ENCODE measurements at regions not wholly inside any gene's neighbourhood (a gene's known extent, or its start where the extent isn't known, plus 50 kb on each side); places are given as distances from the start of the nearest gene placed in this dataset.

- no peak for TF ChIP-seq TAF1 (conservative IDR thresholded peaks at IDR 0.05)
- TF ChIP-seq HNF4G (IDR thresholded peaks at IDR 0.05), result no peak
- no peak for TF ChIP-seq GABPA (IDR thresholded peaks at IDR 0.05 in 1 of 2, conservative IDR thresholded peaks at IDR 0.05 in 1 of 2)
- no peak for TF ChIP-seq FOXA1 (IDR thresholded peaks at IDR 0.05)
Measured at GRCh38 chr4:165654556-165654955, 218.5 kb upstream of the TLL1 start (continued).

DNA sequence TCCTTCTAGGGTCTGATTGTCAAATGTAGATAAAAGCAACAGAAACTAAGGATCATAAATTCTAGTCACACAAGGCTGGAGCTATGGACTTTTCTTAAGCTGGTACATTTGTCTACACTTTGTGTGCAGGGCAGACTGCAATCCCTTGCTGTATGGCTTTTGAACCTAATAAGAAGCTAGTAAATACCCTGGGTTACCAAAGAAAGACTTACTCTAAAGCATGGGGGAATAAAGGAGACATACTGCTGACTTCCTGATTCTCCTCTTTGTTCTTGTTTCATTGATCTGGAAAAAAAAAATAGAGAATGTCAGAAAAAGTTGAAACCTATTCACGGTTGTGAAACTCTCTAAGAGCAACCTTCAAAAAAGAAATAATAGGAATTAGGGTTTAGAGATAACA, 216.6 kb upstream of the TLL1 start:
- no peaks in the 10 kb centered on the region for H3K36me3 ChIP-seq (ENCODE audit: control insufficient read depth in 4 of 4, insufficient read depth in 3 of 4, low read depth in 1 of 4, low read length in 3 of 4)
- TF ChIP-seq ATF3 (IDR thresholded peaks at IDR 0.05), result no peak
- no peak for TF ChIP-seq FOXA1 (IDR thresholded peaks at IDR 0.05)
- TF ChIP-seq, protein P1, sequence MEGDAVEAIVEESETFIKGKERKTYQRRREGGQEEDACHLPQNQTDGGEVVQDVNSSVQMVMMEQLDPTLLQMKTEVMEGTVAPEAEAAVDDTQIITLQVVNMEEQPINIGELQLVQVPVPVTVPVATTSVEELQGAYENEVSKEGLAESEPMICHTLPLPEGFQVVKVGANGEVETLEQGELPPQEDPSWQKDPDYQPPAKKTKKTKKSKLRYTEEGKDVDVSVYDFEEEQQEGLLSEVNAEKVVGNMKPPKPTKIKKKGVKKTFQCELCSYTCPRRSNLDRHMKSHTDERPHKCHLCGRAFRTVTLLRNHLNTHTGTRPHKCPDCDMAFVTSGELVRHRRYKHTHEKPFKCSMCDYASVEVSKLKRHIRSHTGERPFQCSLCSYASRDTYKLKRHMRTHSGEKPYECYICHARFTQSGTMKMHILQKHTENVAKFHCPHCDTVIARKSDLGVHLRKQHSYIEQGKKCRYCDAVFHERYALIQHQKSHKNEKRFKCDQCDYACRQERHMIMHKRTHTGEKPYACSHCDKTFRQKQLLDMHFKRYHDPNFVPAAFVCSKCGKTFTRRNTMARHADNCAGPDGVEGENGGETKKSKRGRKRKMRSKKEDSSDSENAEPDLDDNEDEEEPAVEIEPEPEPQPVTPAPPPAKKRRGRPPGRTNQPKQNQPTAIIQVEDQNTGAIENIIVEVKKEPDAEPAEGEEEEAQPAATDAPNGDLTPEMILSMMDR (IDR thresholded peaks at IDR 0.05; ENCODE audit: low read depth, low read length, missing input control), result no peak
- WGBS, result 37% methylated on average over 1 of the region's 1 CpG
- peaks cover 0 to 3% (median 0%) of the 10 kb centered on the region in 4 donors for H3K27me3 ChIP-seq (ENCODE audit: control insufficient read depth in 4 of 4, insufficient read depth in 4 of 4, low read length in 3 of 4)
- H3K9ac ChIP-seq (ENCODE audit: low read depth in 1 of 2, low read length in 2 of 2), result no peak overlapping the region
- H3K4me1 ChIP-seq (ENCODE audit: control insufficient read depth in 4 of 4, insufficient read depth in 4 of 4, low read length in 3 of 4), result peaks cover 0 to 5% (median 0%) of the 10 kb centered on the region in 4 donors
- no peak overlapping the region for H3K27ac ChIP-seq (ENCODE audit: low read depth in 1 of 2, low read length in 2 of 2)
- no peak overlapping the region for H3K4me3 ChIP-seq (ENCODE audit: low read depth in 1 of 3, low read length in 3 of 3)
- DNase-seq (ENCODE audit: low spot score), result no peak
- no peaks in the 10 kb centered on the region for H3K9me3 ChIP-seq (ENCODE audit: control insufficient read depth in 4 of 4, low read length in 3 of 4)

- Histone ChIP-seq H3K4me1 (ENCODE audit: control insufficient read depth in 4 of 4, insufficient read depth in 4 of 4, low read length in 3 of 4) (peaks cover 0 to 5% (median 0%) of the 10 kb centered on the region in 4 donors), H3K9me3 (ENCODE audit: control insufficient read depth in 4 of 4, low read length in 3 of 4) (no peaks in the 10 kb centered on the region), H3K36me3 (ENCODE audit: control insufficient read depth in 4 of 4, insufficient read depth in 3 of 4, low read depth in 1 of 4, low read length in 3 of 4) (no peaks in the 10 kb centered on the region), H3K9ac (ENCODE audit: low read depth in 1 of 2, low read length in 2 of 2) (no peak overlapping the region), H3K4me3 (ENCODE audit: low read depth in 1 of 3, low read length in 3 of 3) (no peak overlapping the region), H3K27ac (ENCODE audit: low read depth in 1 of 2, low read length in 2 of 2) (no peak overlapping the region), H3K27me3 (ENCODE audit: control insufficient read depth in 4 of 4, insufficient read depth in 4 of 4, low read length in 3 of 4) (peaks cover 0 to 3% (median 0%) of the 10 kb centered on the region in 4 donors)
- DNase-seq (ENCODE audit: low spot score), result no peak
- TF ChIP-seq SP1 (IDR thresholded peaks at IDR 0.05), result no peak
- TF ChIP-seq GABPA (IDR thresholded peaks at IDR 0.05 in 1 of 2, conservative IDR thresholded peaks at IDR 0.05 in 1 of 2), result no peak
- TF ChIP-seq ATF3 (IDR thresholded peaks at IDR 0.05), result no peak
- TF ChIP-seq, protein P2, sequence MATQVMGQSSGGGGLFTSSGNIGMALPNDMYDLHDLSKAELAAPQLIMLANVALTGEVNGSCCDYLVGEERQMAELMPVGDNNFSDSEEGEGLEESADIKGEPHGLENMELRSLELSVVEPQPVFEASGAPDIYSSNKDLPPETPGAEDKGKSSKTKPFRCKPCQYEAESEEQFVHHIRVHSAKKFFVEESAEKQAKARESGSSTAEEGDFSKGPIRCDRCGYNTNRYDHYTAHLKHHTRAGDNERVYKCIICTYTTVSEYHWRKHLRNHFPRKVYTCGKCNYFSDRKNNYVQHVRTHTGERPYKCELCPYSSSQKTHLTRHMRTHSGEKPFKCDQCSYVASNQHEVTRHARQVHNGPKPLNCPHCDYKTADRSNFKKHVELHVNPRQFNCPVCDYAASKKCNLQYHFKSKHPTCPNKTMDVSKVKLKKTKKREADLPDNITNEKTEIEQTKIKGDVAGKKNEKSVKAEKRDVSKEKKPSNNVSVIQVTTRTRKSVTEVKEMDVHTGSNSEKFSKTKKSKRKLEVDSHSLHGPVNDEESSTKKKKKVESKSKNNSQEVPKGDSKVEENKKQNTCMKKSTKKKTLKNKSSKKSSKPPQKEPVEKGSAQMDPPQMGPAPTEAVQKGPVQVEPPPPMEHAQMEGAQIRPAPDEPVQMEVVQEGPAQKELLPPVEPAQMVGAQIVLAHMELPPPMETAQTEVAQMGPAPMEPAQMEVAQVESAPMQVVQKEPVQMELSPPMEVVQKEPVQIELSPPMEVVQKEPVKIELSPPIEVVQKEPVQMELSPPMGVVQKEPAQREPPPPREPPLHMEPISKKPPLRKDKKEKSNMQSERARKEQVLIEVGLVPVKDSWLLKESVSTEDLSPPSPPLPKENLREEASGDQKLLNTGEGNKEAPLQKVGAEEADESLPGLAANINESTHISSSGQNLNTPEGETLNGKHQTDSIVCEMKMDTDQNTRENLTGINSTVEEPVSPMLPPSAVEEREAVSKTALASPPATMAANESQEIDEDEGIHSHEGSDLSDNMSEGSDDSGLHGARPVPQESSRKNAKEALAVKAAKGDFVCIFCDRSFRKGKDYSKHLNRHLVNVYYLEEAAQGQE (IDR thresholded peaks at IDR 0.05), result no peak
- no peak for TF ChIP-seq HNF4G (IDR thresholded peaks at IDR 0.05)
- no peak for TF ChIP-seq JUND (IDR thresholded peaks at IDR 0.05)
- TF ChIP-seq RAD21 (IDR thresholded peaks at IDR 0.05), result no peak
- no peak for TF ChIP-seq HNF4A (conservative IDR thresholded peaks at IDR 0.05)
- TF ChIP-seq TAF1 (conservative IDR thresholded peaks at IDR 0.05), result no peak
- TF ChIP-seq RXRA (IDR thresholded peaks at IDR 0.05), result no peak
- TF ChIP-seq, protein P3, sequence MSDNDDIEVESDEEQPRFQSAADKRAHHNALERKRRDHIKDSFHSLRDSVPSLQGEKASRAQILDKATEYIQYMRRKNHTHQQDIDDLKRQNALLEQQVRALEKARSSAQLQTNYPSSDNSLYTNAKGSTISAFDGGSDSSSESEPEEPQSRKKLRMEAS (IDR thresholded peaks at IDR 0.05), result no peak
- no peak for TF ChIP-seq EGR1 (IDR thresholded peaks at IDR 0.05; ENCODE audit: low read depth in 2 of 2)
- TF ChIP-seq, protein P4, sequence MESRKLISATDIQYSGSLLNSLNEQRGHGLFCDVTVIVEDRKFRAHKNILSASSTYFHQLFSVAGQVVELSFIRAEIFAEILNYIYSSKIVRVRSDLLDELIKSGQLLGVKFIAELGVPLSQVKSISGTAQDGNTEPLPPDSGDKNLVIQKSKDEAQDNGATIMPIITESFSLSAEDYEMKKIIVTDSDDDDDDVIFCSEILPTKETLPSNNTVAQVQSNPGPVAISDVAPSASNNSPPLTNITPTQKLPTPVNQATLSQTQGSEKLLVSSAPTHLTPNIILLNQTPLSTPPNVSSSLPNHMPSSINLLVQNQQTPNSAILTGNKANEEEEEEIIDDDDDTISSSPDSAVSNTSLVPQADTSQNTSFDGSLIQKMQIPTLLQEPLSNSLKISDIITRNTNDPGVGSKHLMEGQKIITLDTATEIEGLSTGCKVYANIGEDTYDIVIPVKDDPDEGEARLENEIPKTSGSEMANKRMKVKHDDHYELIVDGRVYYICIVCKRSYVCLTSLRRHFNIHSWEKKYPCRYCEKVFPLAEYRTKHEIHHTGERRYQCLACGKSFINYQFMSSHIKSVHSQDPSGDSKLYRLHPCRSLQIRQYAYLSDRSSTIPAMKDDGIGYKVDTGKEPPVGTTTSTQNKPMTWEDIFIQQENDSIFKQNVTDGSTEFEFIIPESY (IDR thresholded peaks at IDR 0.05), result no peak
- no peak for TF ChIP-seq YY1 (IDR thresholded peaks at IDR 0.05)
- TF ChIP-seq, protein P1 (IDR thresholded peaks at IDR 0.05; ENCODE audit: low read depth, low read length, missing input control), result no peak
- TF ChIP-seq FOXA1 (IDR thresholded peaks at IDR 0.05), result no peak
- WGBS, result 66% methylated on average over 4 of the region's 4 CpGs
Measured at GRCh38 chr4:165656829-165657490, 216.1 kb upstream of the TLL1 start.
